K562 (cell line): ENCODE measurements at regions not wholly inside any gene's neighbourhood (a gene's known extent, or its start where the extent isn't known, plus 50 kb on each side); places are given as distances from the start of the nearest gene placed in this dataset.

Experiments used
- ATAC-seq: fragments of 200-7000 bp; cut with Tn5 transposase; 3 replicates; pipeline ENCODE4 v1.9.1; 2020; ENCODE audit warnings: moderate library complexity
- BruUV-seq: library from RNA; stranded (reverse); fragments of 400-500 nt; replicated peaks from 2 replicates; lab custom pipeline; 2021; lab: Mats Ljungman, UMichigan
- CTCF ChIA-PET: fragments of 300-600 bp; formaldehyde crosslinking; extraction: SDS; loops from one replicate; lab custom pipeline; 2021; ENCODE audit warnings: low intra/inter-chr PET ratio; lab: Yijun Ruan, JAX
- POLR2A ChIA-PET: fragments of 300-600, 350-650 bp; sonication (Branson Sonifier 250); formaldehyde crosslinking; extraction: SDS; loops from one replicate; lab custom pipeline; 2021; ENCODE audit warnings: antibody characterized with exemption, inconsistent platforms; lab: Yijun Ruan, JAX
- DNase-seq, 4 experiments: peaks; one replicate each; pipeline versions ENCODE4 v3.0.0 to v3.0.0-alpha.2; 2011 to 2018; ENCODE audit warnings: low spot score in 3 of 4, mixed read lengths in 3 of 4; ENCODE audit errors: extremely low read depth in 1 of 4
- FAIRE-seq: peaks from 2 replicates; lab custom pipeline; 2011; peaks lifted over from hg19 to GRCh38; lab: Jason Lieb, UNC
- H2AFZ ChIP-seq: 2 replicates; pipeline ENCODE4 v1.6.0; 2011; ENCODE audit warnings: low read depth, low read length, control low read depth, inconsistent platforms
- H3K27ac ChIP-seq: fragments of 200-600 bp; 3 replicates; pipeline ENCODE4 v1.8.0; 2011; ENCODE audit warnings: low read depth, mild to moderate bottlenecking, control low read depth, inconsistent platforms, low read length, moderate library complexity, mixed read lengths; ENCODE audit errors: extremely low read depth
- H3K27me3 ChIP-seq, 2 experiments: fragments of 300-600 bp in 1 of 2; 2 replicates in 1 of 2; 3 replicates in 1 of 2; pipeline versions ENCODE4 v1.6.0 to v1.8.0; 2011; ENCODE audit warnings: inconsistent platforms in 2 of 2, low read length in 2 of 2, mild to moderate bottlenecking in 1 of 2, mixed read lengths in 1 of 2, moderate library complexity in 1 of 2; ENCODE audit not compliant: control insufficient read depth in 2 of 2, insufficient read depth in 2 of 2
- H3K36me3 ChIP-seq: fragments of 300-600 bp; 3 replicates; pipeline ENCODE4 v1.8.0; 2011; ENCODE audit warnings: mild to moderate bottlenecking, low read length, inconsistent platforms; ENCODE audit not compliant: control insufficient read depth, insufficient read depth
- H3K4me1 ChIP-seq, 2 experiments: fragments of 200-600 bp in 1 of 2; replicated peaks in 1 of 2; 2 replicates in 1 of 2; 3 replicates in 1 of 2; pipeline versions ENCODE4 v1.5.1 to v1.8.0; 2011; ENCODE audit warnings: inconsistent platforms in 2 of 2, low read length in 2 of 2, mild to moderate bottlenecking in 1 of 2, mixed read lengths in 1 of 2, moderate library complexity in 1 of 2; ENCODE audit not compliant: control insufficient read depth in 2 of 2, insufficient read depth in 2 of 2
- H3K4me2 ChIP-seq: 2 replicates; pipeline ENCODE4 v1.6.1; 2011; ENCODE audit warnings: low read length, control low read depth, inconsistent platforms, mixed read lengths; ENCODE audit not compliant: insufficient read depth
- H3K4me3 ChIP-seq: fragments of 200-600 bp; sonication (generic), shearing (Covaris generic); 2 replicates; pipeline ENCODE4 v1.5.1; 2016; ENCODE audit warnings: control low read depth, inconsistent platforms
- H3K79me2 ChIP-seq: fragments of 200-600 bp; 3 replicates; pipeline ENCODE4 v1.8.0; 2011; ENCODE audit warnings: low read length, inconsistent platforms; ENCODE audit not compliant: control insufficient read depth, insufficient read depth
- H3K9ac ChIP-seq, 2 experiments: 2 replicates each; pipeline versions ENCODE4 v1.6.0 to v1.6.1; 2011; ENCODE audit warnings: low read depth in 2 of 2, low read length in 2 of 2, control low read depth in 1 of 2, inconsistent platforms in 1 of 2, mild to moderate bottlenecking in 1 of 2, mixed read lengths in 1 of 2; ENCODE audit not compliant: insufficient read depth in 1 of 2
- H3K9me1 ChIP-seq: one replicate; pipeline ENCODE4 v1.6.0; 2011; ENCODE audit warnings: inconsistent platforms, mild to moderate bottlenecking, low read length, moderate library complexity; ENCODE audit not compliant: control insufficient read depth, insufficient read depth
- H3K9me3 ChIP-seq: replicated peaks from 2 replicates; pipeline ENCODE4 v1.5.1; 2011; ENCODE audit warnings: low read depth, low read length, inconsistent platforms; ENCODE audit not compliant: control insufficient read depth, insufficient read depth
- H4K20me1 ChIP-seq: replicated peaks from 2 replicates; pipeline ENCODE4 v1.6.1; 2011; ENCODE audit warnings: low read length, inconsistent platforms, mixed read lengths; ENCODE audit not compliant: control insufficient read depth, insufficient read depth
- CTBP1 ChIP-seq: fragments of 450-650 bp; IDR thresholded peaks from 2 replicates; pipeline ENCODE4 v1.6.1; 2016; ENCODE audit warnings: borderline replicate concordance
- DIDO1 ChIP-seq: fragments of 450-650 bp; IDR thresholded peaks from 2 replicates; pipeline ENCODE4 v1.6.1; 2016; ENCODE audit warnings: low read depth, missing biosample characterization, missing genetic modification characterization
- EHMT2 ChIP-seq: fragments of 450-650 bp; IDR thresholded peaks from 2 replicates; pipeline ENCODE4 v1.6.1; 2018; ENCODE audit warnings: antibody characterized with exemption
- GTF2A2 ChIP-seq: IDR thresholded peaks from 2 replicates; pipeline ENCODE4 v1.6.1; 2016; ENCODE audit warnings: mild to moderate bottlenecking, missing genetic modification characterization, missing compliant biosample characterization
- KHSRP ChIP-seq: fragments of 450-650 bp; IDR thresholded peaks from 2 replicates; pipeline ENCODE4 v1.6.1; 2017
- LCOR ChIP-seq: sonication (generic); formaldehyde crosslinking; IDR thresholded peaks from 2 replicates; pipeline ENCODE4 v1.8.0; 2022; ENCODE audit warnings: mild to moderate bottlenecking, missing genetic modification reagents
- MCM7 ChIP-seq, 2 experiments: fragments of 450-650 bp; IDR thresholded peaks; 2 replicates each; pipeline ENCODE4 v1.6.1; 2016 to 2018
- MNT ChIP-seq, 2 experiments: fragments of 450-650 bp; conservative IDR thresholded peaks; 2 replicates each; pipeline ENCODE4 v1.6.1; 2017; ENCODE audit warnings: mild to moderate bottlenecking in 2 of 2, moderate library complexity in 2 of 2
- PRMT5 ChIP-seq: sonication (generic); formaldehyde crosslinking; IDR thresholded peaks from 2 replicates; pipeline ENCODE4 v1.5.0; 2020; ENCODE audit warnings: missing genetic modification reagents
- RFX1 ChIP-seq: fragments of 450-650 bp; IDR thresholded peaks from 2 replicates; pipeline ENCODE4 v1.6.1; 2016; ENCODE audit warnings: mild to moderate bottlenecking, moderate library complexity
- TCF7L2 ChIP-seq: fragments of 150-350 bp; IDR thresholded peaks from 2 replicates; pipeline ENCODE4 v1.6.1; 2016; ENCODE audit warnings: low read depth, mild to moderate bottlenecking, low read length, moderate library complexity
- ZBTB12 ChIP-seq: fragments of 250-450 bp; sonication (Bioruptor Pico); IDR thresholded peaks from 2 replicates; pipeline ENCODE4 v1.4.0; 2020
- ZBTB34 ChIP-seq: fragments of 250-450 bp; sonication (Bioruptor Pico); IDR thresholded peaks from 2 replicates; pipeline ENCODE4 v1.8.0; 2021; ENCODE audit warnings: mild to moderate bottlenecking, moderate library complexity
- ZNF134 ChIP-seq: fragments of 250-450 bp; sonication (Bioruptor Pico); conservative IDR thresholded peaks from 2 replicates; pipeline ENCODE4 v1.4.0; 2020
- ZNF175 ChIP-seq: fragments of 200-800 bp; sonication (Bioruptor generic); IDR thresholded peaks from 2 replicates; pipeline ENCODE4 v1.6.1; 2016; ENCODE audit warnings: low read depth, mild to moderate bottlenecking, missing genetic modification characterization, missing compliant biosample characterization
- ZNF24 ChIP-seq: fragments of 450-650 bp; IDR thresholded peaks from 2 replicates; pipeline ENCODE4 v1.6.1; 2016
- WGBS: fragments of 100-300 bp; shearing (Covaris generic); methylation state at CpG from one replicate; pipeline ENCODE4 v1.1.6; 2016; ENCODE audit warnings: low coverage, mixed read lengths; ENCODE audit not compliant: insufficient coverage; ENCODE audit errors: missing lambda C conversion rate; 5-methylcytosine and 5-hydroxymethylcytosine counted together
- in situ Hi-C: fragments of 300-500 bp; cut with MboI; formaldehyde crosslinking; loops from 4 replicates; pipeline ENCODE4 v1.15.0; 2018; ENCODE audit warnings: inconsistent platforms, mixed read lengths
- intact Hi-C: fragments of 100-400 bp; cut with micrococcal nuclease; formaldehyde crosslinking; loops from 2 replicates; pipeline ENCODE4 v1.14.2; 2022

GRCh38 chr21:41650526-41651145 is 116.2 kb downstream of the RIPK4 start:
- peaks cover 25 to 46% of the 10 kb centered on the region in 2 experiments for H3K27me3 ChIP-seq
- no TSS peak for BruUV-seq
- 3% methylated on average over 19 of the region's 19 CpGs for WGBS
- ChIA-PET POLR2A (interaction anchor here (0.6 to 0.7 kb wide), 2 partner anchors 139 to 462 kb away, joined by 3 read pairs; no protein-coding TSS in a partner anchor), CTCF (no interaction called here)
- H3K36me3 ChIP-seq = no peaks in the 10 kb centered on the region
- in situ Hi-C loops (no loop called here), intact Hi-C loops (no loop called here)
- H3K4me1 ChIP-seq = no peaks in the 10 kb centered on the region
- no peak overlapping the region for H2AFZ ChIP-seq
- no peaks in the 10 kb centered on the region for H3K9me1 ChIP-seq
- no peak overlapping the region for H3K4me3 ChIP-seq
- ATAC-seq (no peak), DNase-seq (no peak), FAIRE-seq (no peak)
- H3K4me2 ChIP-seq = no peak overlapping the region
- H3K27ac ChIP-seq = no peak overlapping the region
- no peaks in the 10 kb centered on the region for H3K79me2 ChIP-seq
- TF ChIP-seq MNT (conservative IDR thresholded peaks at IDR 0.05) = no peak
- no peak for TF ChIP-seq TCF7L2
- TF ChIP-seq GTF2A2 (tag) = no peak
- TF ChIP-seq KHSRP = no peak
- no peak for TF ChIP-seq DIDO1 (tag)
- TF ChIP-seq ZNF24 = no peak
- TF ChIP-seq LCOR (CRISPR knock-in tag) = no peak
- TF ChIP-seq RFX1 = no peak
- TF ChIP-seq PRMT5 (CRISPR knock-in tag) = no peak
- TF ChIP-seq ZBTB34 = no peak
- no peak for TF ChIP-seq ZNF175 (CRISPR knock-in tag)
- no peak for TF ChIP-seq CTBP1
- no peak for TF ChIP-seq EHMT2
- TF ChIP-seq MCM7 (IDR thresholded peaks at IDR 0.05) = no peak
- no peak for TF ChIP-seq ZBTB12 (CRISPR knock-in tag)
- TF ChIP-seq ZNF134 (CRISPR knock-in tag) = no peak
- no peak overlapping the region for H3K9ac ChIP-seq
- no peaks in the 10 kb centered on the region; the same call in 1 of the 2 replicates for H4K20me1 ChIP-seq
- H3K9me3 ChIP-seq = no peaks in the 10 kb centered on the region
